Caco-2 (cell line): ENCODE measurements at regions not wholly inside any gene's neighbourhood (a gene's known extent, or its start where the extent isn't known, plus 50 kb on each side); places are given as distances from the start of the nearest gene placed in this dataset.

Experiments used
- BruUV-seq: library from RNA; stranded (reverse); fragments of 400-500 nt; replicated peaks from 2 replicates; lab custom pipeline; 2021; lab: Mats Ljungman, UMichigan
- CTCF ChIA-PET: fragments of 300-600 bp; sonication (Branson Sonifier 250); formaldehyde crosslinking; loops from one replicate; lab custom pipeline; 2022; ENCODE audit warnings: antibody characterized with exemption; lab: Charles Lee
- POLR2A ChIA-PET: fragments of 300-600 bp; sonication (Branson Sonifier 250); formaldehyde crosslinking; loops from one replicate; lab custom pipeline; 2022; ENCODE audit warnings: antibody characterized with exemption; lab: Charles Lee
- DNase-seq, 2 experiments: peaks; one replicate each; pipeline versions ENCODE4 v3.0.0 to v3.0.0-alpha.2; 2020 to 2022
- H3K27me3 ChIP-seq: replicated peaks from 2 replicates; pipeline ENCODE4 v1.6.0; 2011; ENCODE audit warnings: low read length; ENCODE audit not compliant: control insufficient read depth, insufficient read depth
- H3K36me3 ChIP-seq: 2 replicates; pipeline ENCODE4 v1.5.1; 2011; ENCODE audit warnings: low read length; ENCODE audit not compliant: control insufficient read depth, insufficient read depth
- H3K4me1 ChIP-seq: fragments of 250-450 bp; sonication (Bioruptor Pico); 2 replicates; pipeline ENCODE4 v1.5.1; 2020; ENCODE audit warnings: mild to moderate bottlenecking
- H3K4me3 ChIP-seq: 2 replicates; pipeline ENCODE4 v1.5.1; 2011; ENCODE audit warnings: low read depth, mild to moderate bottlenecking, control low read depth, low read length
- H3K9me3 ChIP-seq: fragments of 250-450 bp; sonication (Bioruptor Pico); 2 replicates; pipeline ENCODE4 v1.5.1; 2020; ENCODE audit warnings: mild to moderate bottlenecking, moderate library complexity
- H3K27ac Mint-ChIP-seq: one replicate; pipeline ENCODE4 v1.8.0; 2022; ENCODE audit warnings: mixed read lengths; ENCODE audit not compliant: unreplicated experiment
- H3K27me3 Mint-ChIP-seq: one replicate; pipeline ENCODE4 v1.8.0; 2022; ENCODE audit warnings: mixed read lengths; ENCODE audit not compliant: insufficient read depth, unreplicated experiment
- H3K36me3 Mint-ChIP-seq: one replicate; pipeline ENCODE4 v1.8.0; 2022; ENCODE audit warnings: mild to moderate bottlenecking, mixed read lengths; ENCODE audit not compliant: insufficient read depth, unreplicated experiment
- H3K4me1 Mint-ChIP-seq: one replicate; pipeline ENCODE4 v1.8.0; 2022; ENCODE audit warnings: low read depth, mixed read lengths; ENCODE audit not compliant: unreplicated experiment
- H3K4me3 Mint-ChIP-seq: one replicate; pipeline ENCODE4 v1.8.0; 2022; ENCODE audit warnings: mild to moderate bottlenecking, moderate library complexity, mixed read lengths; ENCODE audit not compliant: unreplicated experiment
- H3K9me3 Mint-ChIP-seq: one replicate; pipeline ENCODE4 v1.8.0; 2022; ENCODE audit warnings: mixed read lengths; ENCODE audit not compliant: unreplicated experiment
- CTCF ChIP-seq, 2 experiments: fragments of 200-600 bp in 1 of 2; IDR thresholded peaks; 1 replicate in 1 of 2; 2 replicates in 1 of 2; pipeline versions ENCODE4 v1.5.1 to v1.8.0; 2011 to 2022; ENCODE audit warnings: antibody characterized with exemption in 1 of 2, control low read depth in 1 of 2, inconsistent platforms in 1 of 2, low read depth in 1 of 2, low read length in 1 of 2, mild to moderate bottlenecking in 1 of 2, moderate library complexity in 1 of 2; ENCODE audit not compliant: insufficient read depth in 1 of 2, severe bottlenecking in 1 of 2, unreplicated experiment in 1 of 2
- intact Hi-C: fragments of 100-400 bp; cut with micrococcal nuclease; formaldehyde crosslinking; loops from one replicate; pipeline ENCODE4 v1.10.0; 2022; ENCODE audit not compliant: unreplicated experiment

- Histone ChIP-seq H3K4me3 (no peak overlapping the region), H3K27me3 (no peaks in the 10 kb centered on the region), H3K4me1 (peaks cover 16% of the 10 kb centered on the region), H3K36me3 (no peaks in the 10 kb centered on the region), H3K9me3 (no peaks in the 10 kb centered on the region)
- Mint-ChIP-seq H3K4me1 (peaks cover 6% of the 10 kb centered on the region), H3K9me3 (no peaks in the 10 kb centered on the region), H3K4me3 (no peak overlapping the region), H3K36me3 (no peaks in the 10 kb centered on the region), H3K27me3 (no peaks in the 10 kb centered on the region), H3K27ac (no peak overlapping the region)
- intact Hi-C loops, result no loop called here
- CTCF ChIA-PET, result no interaction called here
- POLR2A ChIA-PET, result interaction anchor here (0.6 kb wide), 1 partner anchor 224 kb away, joined by 3 read pairs; no protein-coding TSS in a partner anchor
- no peak for TF ChIP-seq CTCF (IDR thresholded peaks at IDR 0.05; ENCODE audit: insufficient read depth in 1 of 2, low read depth in 1 of 2, low read length in 1 of 2, severe bottlenecking in 1 of 2, unreplicated experiment in 1 of 2)
- no TSS peak for BruUV-seq
- DNase-seq, result no peak
Measured at GRCh38 chr2:19571773-19572172, 213.3 kb upstream of the OSR1 start.

- ChIA-PET CTCF (interaction anchor here (0.9 kb wide), 1 partner anchor 27 kb away, joined by 3 read pairs; no protein-coding TSS in a partner anchor), POLR2A (no interaction called here)
- peaks cover 6% of the 10 kb centered on the region for H3K4me1 Mint-ChIP-seq
- no TSS peak for BruUV-seq
- Histone ChIP-seq H3K27me3 (no peaks in the 10 kb centered on the region), H3K36me3 (no peaks in the 10 kb centered on the region), H3K9me3 (no peaks in the 10 kb centered on the region), H3K4me3 (no peak overlapping the region), H3K4me1 (peaks cover 16% of the 10 kb centered on the region)
- TF ChIP-seq CTCF (IDR thresholded peaks at IDR 0.05; ENCODE audit: insufficient read depth in 1 of 2, low read depth in 1 of 2, low read length in 1 of 2, severe bottlenecking in 1 of 2, unreplicated experiment in 1 of 2), result no peak
- H3K27ac Mint-ChIP-seq, result no peak overlapping the region
- H3K9me3 Mint-ChIP-seq, result no peaks in the 10 kb centered on the region
- H3K27me3 Mint-ChIP-seq, result peaks cover 4% of the 10 kb centered on the region
- intact Hi-C loops, result loop anchor here (2.0 kb wide), 1 partner anchor 65 kb away; no protein-coding TSS in a partner anchor
- no peak for DNase-seq
- H3K36me3 Mint-ChIP-seq, result no peaks in the 10 kb centered on the region
- H3K4me3 Mint-ChIP-seq, result no peak overlapping the region
Measured at GRCh38 chr2:19569300-19569791, 210.9 kb upstream of the OSR1 start.

GRCh38 chr2:19568809-19569208 lies 210.4 kb upstream of the OSR1 start:
- H3K36me3 ChIP-seq, result no peaks in the 10 kb centered on the region
- ChIA-PET CTCF (interaction anchor here (0.9 kb wide), 1 partner anchor 27 kb away, joined by 3 read pairs; no protein-coding TSS in a partner anchor), POLR2A (no interaction called here)
- H3K4me1 ChIP-seq, result peaks cover 16% of the 10 kb centered on the region
- no peak overlapping the region for H3K27ac Mint-ChIP-seq
- H3K36me3 Mint-ChIP-seq, result no peaks in the 10 kb centered on the region
- intact Hi-C loops, result loop anchor here (2.0 kb wide), 1 partner anchor 64 kb away; no protein-coding TSS in a partner anchor
- TF ChIP-seq CTCF (IDR thresholded peaks at IDR 0.05; ENCODE audit: insufficient read depth in 1 of 2, low read depth in 1 of 2, low read length in 1 of 2, severe bottlenecking in 1 of 2, unreplicated experiment in 1 of 2), result no peak
- peaks cover 9% of the 10 kb centered on the region for H3K27me3 Mint-ChIP-seq
- no peaks in the 10 kb centered on the region for H3K9me3 Mint-ChIP-seq
- DNase-seq, result no peak
- H3K27me3 ChIP-seq, result no peaks in the 10 kb centered on the region
- H3K9me3 ChIP-seq, result no peaks in the 10 kb centered on the region
- no peak overlapping the region for H3K4me3 Mint-ChIP-seq
- peaks cover 6% of the 10 kb centered on the region for H3K4me1 Mint-ChIP-seq
- no TSS peak for BruUV-seq
- no peak overlapping the region for H3K4me3 ChIP-seq
